ENCODE measurements at regions not wholly inside any gene's neighbourhood (a gene's known extent, or its start where the extent isn't known, plus 50 kb on each side); places are given as distances from the start of the nearest gene placed in this dataset.
A peak's percentile ranks its signal among the peaks of the same experiment; 100 is the strongest.

GRCh38 chr3:66812136-66812535, 186.0 kb upstream of the KBTBD8 start:
- H3K9me3 ChIP-seq (ENCODE audit: control insufficient read depth in 2 of 3, insufficient read depth in 1 of 3, low read length in 3 of 3): no peaks in the 10 kb centered on the region
- H3K36me3 ChIP-seq (ENCODE audit: control insufficient read depth in 2 of 3, insufficient read depth in 3 of 3, low read length in 3 of 3): no peaks in the 10 kb centered on the region
- TF ChIP-seq, protein P1, sequence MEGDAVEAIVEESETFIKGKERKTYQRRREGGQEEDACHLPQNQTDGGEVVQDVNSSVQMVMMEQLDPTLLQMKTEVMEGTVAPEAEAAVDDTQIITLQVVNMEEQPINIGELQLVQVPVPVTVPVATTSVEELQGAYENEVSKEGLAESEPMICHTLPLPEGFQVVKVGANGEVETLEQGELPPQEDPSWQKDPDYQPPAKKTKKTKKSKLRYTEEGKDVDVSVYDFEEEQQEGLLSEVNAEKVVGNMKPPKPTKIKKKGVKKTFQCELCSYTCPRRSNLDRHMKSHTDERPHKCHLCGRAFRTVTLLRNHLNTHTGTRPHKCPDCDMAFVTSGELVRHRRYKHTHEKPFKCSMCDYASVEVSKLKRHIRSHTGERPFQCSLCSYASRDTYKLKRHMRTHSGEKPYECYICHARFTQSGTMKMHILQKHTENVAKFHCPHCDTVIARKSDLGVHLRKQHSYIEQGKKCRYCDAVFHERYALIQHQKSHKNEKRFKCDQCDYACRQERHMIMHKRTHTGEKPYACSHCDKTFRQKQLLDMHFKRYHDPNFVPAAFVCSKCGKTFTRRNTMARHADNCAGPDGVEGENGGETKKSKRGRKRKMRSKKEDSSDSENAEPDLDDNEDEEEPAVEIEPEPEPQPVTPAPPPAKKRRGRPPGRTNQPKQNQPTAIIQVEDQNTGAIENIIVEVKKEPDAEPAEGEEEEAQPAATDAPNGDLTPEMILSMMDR (IDR thresholded peaks at IDR 0.05; ENCODE audit: borderline replicate concordance, extremely low read depth, insufficient read depth): no peak
- H3K4me3 ChIP-seq (ENCODE audit: low read length in 3 of 3): no peak overlapping the region
- FAIRE-seq: no peak
- no peak overlapping the region for H3K27ac ChIP-seq (ENCODE audit: low read depth in 2 of 2, low read length in 2 of 2)
- no peak overlapping the region for H3K9ac ChIP-seq (ENCODE audit: low read length in 3 of 3)
- intact Hi-C loops (cut with DNase I): loop anchor here (10.0 kb wide), 1 partner anchor 407 kb away; no protein-coding TSS in a partner anchor
- DNase-seq: no peak
- no peaks in the 10 kb centered on the region for H3K27me3 ChIP-seq (ENCODE audit: control insufficient read depth, insufficient read depth, low read length)
- no peaks in the 10 kb centered on the region for H3K4me1 ChIP-seq (ENCODE audit: control insufficient read depth in 2 of 3, insufficient read depth in 2 of 3, low read depth in 1 of 3, low read length in 3 of 3)

DNA sequence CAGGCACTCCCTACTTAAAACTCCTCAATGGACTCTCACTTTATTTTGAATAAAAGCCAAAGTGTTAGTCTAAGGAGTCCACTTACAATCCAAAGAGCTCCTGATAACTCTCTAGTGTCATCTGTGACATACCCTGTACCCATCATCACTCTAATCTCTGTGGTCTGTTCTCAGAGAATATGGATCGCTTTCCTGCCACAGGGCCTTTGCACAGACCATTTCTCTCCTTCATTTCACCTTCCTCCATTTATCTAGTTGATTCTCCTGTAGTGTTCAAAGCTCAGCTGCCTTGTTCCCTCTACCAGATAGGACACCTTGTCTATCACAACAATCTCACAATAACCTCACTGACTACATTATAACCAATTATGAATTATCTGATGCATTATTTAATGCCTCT, 185.4 kb upstream of the KBTBD8 start:
- Histone ChIP-seq H3K4me3 (ENCODE audit: low read length in 3 of 3) (no peak overlapping the region), H3K9ac (ENCODE audit: low read length in 3 of 3) (no peak overlapping the region), H3K27me3 (ENCODE audit: control insufficient read depth, insufficient read depth, low read length) (no peaks in the 10 kb centered on the region), H3K27ac (ENCODE audit: low read depth in 2 of 2, low read length in 2 of 2) (no peak overlapping the region), H3K9me3 (ENCODE audit: control insufficient read depth in 2 of 3, insufficient read depth in 1 of 3, low read length in 3 of 3) (no peaks in the 10 kb centered on the region), H3K4me1 (ENCODE audit: control insufficient read depth in 2 of 3, insufficient read depth in 2 of 3, low read depth in 1 of 3, low read length in 3 of 3) (no peaks in the 10 kb centered on the region), H3K36me3 (ENCODE audit: control insufficient read depth in 2 of 3, insufficient read depth in 3 of 3, low read length in 3 of 3) (no peaks in the 10 kb centered on the region)
- TF ChIP-seq, protein P1 (IDR thresholded peaks at IDR 0.05; ENCODE audit: borderline replicate concordance, extremely low read depth, insufficient read depth): no peak
- FAIRE-seq (no peak), DNase-seq (no peak)
- intact Hi-C loops (cut with DNase I): loop anchor here (10.0 kb wide), 1 partner anchor 408 kb away; no protein-coding TSS in a partner anchor

GRCh38 chr3:66816090-66816761, 181.9 kb upstream of the KBTBD8 start:
- intact Hi-C loops (cut with DNase I): loop anchor here (10.0 kb wide), 1 partner anchor 411 kb away; no protein-coding TSS in a partner anchor
- FAIRE-seq (peak; percentile 93), DNase-seq (peak in 3 of 5 donors; percentile 15 to 73 (median 71))
- no peak overlapping the region for H3K4me3 ChIP-seq (ENCODE audit: low read length in 3 of 3)
- H3K9ac ChIP-seq (ENCODE audit: low read length in 3 of 3): no peak overlapping the region
- TF ChIP-seq, protein P1 (IDR thresholded peaks at IDR 0.05; ENCODE audit: borderline replicate concordance, extremely low read depth, insufficient read depth): peak; percentile 38
- H3K4me1 ChIP-seq (ENCODE audit: control insufficient read depth in 2 of 3, insufficient read depth in 2 of 3, low read depth in 1 of 3, low read length in 3 of 3): no peaks in the 10 kb centered on the region
- no peaks in the 10 kb centered on the region for H3K27me3 ChIP-seq (ENCODE audit: control insufficient read depth, insufficient read depth, low read length)
- no peaks in the 10 kb centered on the region for H3K36me3 ChIP-seq (ENCODE audit: control insufficient read depth in 2 of 3, insufficient read depth in 3 of 3, low read length in 3 of 3)
- no peaks in the 10 kb centered on the region for H3K9me3 ChIP-seq (ENCODE audit: control insufficient read depth in 2 of 3, insufficient read depth in 1 of 3, low read length in 3 of 3)
- no peak overlapping the region for H3K27ac ChIP-seq (ENCODE audit: low read depth in 2 of 2, low read length in 2 of 2)

All from kidney (tissue), 13 donors.